ENCODE measurements at regions not wholly inside any gene's neighbourhood (a gene's known extent, or its start where the extent isn't known, plus 50 kb on each side); places are given as distances from the start of the nearest gene placed in this dataset.

DNA sequence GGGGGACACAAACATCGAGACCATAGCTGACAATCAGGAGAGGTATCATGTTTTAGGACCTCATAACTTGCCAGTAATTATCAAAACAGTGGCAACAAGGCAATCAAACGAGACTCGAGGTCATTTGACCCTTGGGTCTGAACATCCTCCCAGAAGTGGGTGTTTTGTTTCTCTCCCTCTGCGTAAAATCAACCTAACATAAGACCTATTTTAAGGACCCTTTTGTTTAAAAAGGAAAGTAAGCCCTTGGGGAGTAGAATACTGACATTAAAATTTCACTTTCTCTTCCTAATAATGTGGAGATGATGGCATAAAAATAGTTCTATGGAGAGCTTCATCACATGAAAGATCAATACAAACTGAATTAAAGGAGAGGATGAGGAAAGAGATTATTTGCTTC is 106.2 kb upstream of the PUDP start:
- Histone ChIP-seq H3K9me3 (no peaks in the 10 kb centered on the region), H3K4me1 (peaks cover 9% of the 10 kb centered on the region), H3K27ac (no peak overlapping the region), H3K36me3 (replicated peaks in 1 of 2; ENCODE audit: insufficient read depth in 1 of 2, low read depth in 2 of 2) (no peaks in the 10 kb centered on the region), H3K4me3 (no peak overlapping the region), H3K27me3 (no peaks in the 10 kb centered on the region)
- no peak for ATAC-seq
- WGBS, 2 donors, result 83 to 88% methylated on average over 4 of the region's 4 CpGs
- DNase-seq, result no peak
- TF ChIP-seq POLR2A (IDR thresholded peaks at IDR 0.05), result no peak
- TF ChIP-seq, protein P1, sequence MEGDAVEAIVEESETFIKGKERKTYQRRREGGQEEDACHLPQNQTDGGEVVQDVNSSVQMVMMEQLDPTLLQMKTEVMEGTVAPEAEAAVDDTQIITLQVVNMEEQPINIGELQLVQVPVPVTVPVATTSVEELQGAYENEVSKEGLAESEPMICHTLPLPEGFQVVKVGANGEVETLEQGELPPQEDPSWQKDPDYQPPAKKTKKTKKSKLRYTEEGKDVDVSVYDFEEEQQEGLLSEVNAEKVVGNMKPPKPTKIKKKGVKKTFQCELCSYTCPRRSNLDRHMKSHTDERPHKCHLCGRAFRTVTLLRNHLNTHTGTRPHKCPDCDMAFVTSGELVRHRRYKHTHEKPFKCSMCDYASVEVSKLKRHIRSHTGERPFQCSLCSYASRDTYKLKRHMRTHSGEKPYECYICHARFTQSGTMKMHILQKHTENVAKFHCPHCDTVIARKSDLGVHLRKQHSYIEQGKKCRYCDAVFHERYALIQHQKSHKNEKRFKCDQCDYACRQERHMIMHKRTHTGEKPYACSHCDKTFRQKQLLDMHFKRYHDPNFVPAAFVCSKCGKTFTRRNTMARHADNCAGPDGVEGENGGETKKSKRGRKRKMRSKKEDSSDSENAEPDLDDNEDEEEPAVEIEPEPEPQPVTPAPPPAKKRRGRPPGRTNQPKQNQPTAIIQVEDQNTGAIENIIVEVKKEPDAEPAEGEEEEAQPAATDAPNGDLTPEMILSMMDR (IDR thresholded peaks at IDR 0.05), result no peak
- intact Hi-C loops (cut with DNase I), result no loop called here

DNA sequence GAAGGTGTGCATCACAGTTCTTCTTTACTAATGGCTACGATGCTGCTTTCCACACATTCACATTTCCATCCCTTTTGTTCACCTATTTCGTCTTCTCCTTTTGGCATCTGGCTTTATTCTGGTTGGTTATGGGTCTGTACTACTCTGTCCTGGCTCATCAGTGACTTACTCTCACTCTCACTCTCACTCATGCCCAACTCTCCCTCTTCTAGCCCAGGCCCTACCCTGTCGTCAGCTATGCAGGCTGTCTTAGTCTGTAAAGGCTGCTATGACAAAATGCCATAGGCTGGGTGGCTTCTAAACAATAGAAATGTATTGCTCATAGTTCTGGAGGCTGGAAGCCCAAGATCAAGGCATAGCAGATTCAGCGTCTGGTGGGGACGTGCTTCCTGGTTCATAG is 105.6 kb upstream of the PUDP start:
- DNase-seq, result no peak
- Histone ChIP-seq H3K4me3 (no peak overlapping the region), H3K4me1 (peaks cover 9% of the 10 kb centered on the region), H3K27ac (no peak overlapping the region), H3K9me3 (no peaks in the 10 kb centered on the region), H3K27me3 (no peaks in the 10 kb centered on the region), H3K36me3 (replicated peaks in 1 of 2; ENCODE audit: insufficient read depth in 1 of 2, low read depth in 2 of 2) (no peaks in the 10 kb centered on the region)
- no peak for ATAC-seq
- TF ChIP-seq POLR2A (IDR thresholded peaks at IDR 0.05), result no peak
- TF ChIP-seq, protein P1 (IDR thresholded peaks at IDR 0.05), result no peak
- intact Hi-C loops (cut with DNase I), result no loop called here
- 90 to 94% methylated on average over 4 to 5 of the region's 5 CpGs for WGBS, 2 donors

DNA sequence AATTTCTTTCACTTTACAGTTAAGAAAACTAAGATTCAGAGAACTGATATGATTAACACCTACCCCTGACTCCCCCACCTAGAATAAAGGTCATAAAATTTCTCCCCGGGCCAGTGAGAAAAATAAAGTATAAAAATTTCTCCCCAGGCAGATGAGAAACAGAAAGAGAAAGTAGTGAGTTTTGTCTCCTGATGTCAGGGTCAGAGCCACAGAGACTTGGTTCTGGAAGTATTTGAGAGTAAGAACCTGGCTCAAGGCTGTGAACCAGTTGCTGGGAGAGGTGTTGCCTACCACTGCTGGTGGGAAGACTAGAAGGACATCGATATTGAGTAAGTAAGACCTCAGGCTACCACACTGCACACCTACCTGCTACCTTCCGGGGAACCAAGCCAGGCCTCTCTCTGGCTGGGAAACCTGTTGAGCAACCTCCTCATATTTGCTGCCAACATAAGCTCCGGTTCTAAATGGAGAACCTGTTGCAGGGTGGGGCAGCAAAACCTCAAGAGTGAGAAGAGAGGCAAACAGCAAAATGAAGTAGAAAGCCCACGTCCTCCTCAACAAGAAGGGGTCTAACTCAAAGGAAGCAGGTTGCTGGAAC is 104.2 kb upstream of the PUDP start:
- Histone ChIP-seq H3K9me3 (no peaks in the 10 kb centered on the region), H3K27me3 (no peaks in the 10 kb centered on the region), H3K27ac (peak overlapping the region in 3 of 4 donors; percentile 6 to 74 (median 53)), H3K4me1 (peaks cover 9% of the 10 kb centered on the region), H3K4me3 (no peak overlapping the region), H3K36me3 (replicated peaks in 1 of 2; ENCODE audit: insufficient read depth in 1 of 2, low read depth in 2 of 2) (no peaks in the 10 kb centered on the region)
- DNase-seq (peak; percentile 61 to 87 (median 79)), ATAC-seq (peak; percentile 84)
- WGBS, 2 donors, result 7 to 24% methylated on average over 3 to 5 of the region's 5 CpGs
- intact Hi-C loops (cut with DNase I), result no loop called here
- TF ChIP-seq POLR2A (IDR thresholded peaks at IDR 0.05), result no peak
- TF ChIP-seq, protein P1 (IDR thresholded peaks at IDR 0.05), result no peak

DNA sequence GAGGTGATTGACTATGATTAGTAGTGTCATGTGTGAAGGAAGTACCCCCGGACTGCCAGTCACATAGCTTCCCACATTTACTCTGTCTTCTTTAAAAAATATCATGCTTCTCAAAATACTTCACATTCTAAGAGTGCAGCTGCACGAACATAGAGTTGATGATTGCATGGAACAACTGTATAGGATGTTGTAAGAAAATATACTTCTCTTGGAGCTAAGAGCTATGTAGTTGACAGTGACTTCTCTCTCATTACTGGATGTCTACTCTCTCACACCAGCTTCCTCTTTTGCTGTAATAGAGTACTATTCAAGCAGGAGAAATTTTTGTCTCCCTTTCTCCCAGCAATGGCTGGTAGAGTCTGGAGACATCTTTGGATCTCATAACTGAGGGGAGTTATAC is 99.4 kb upstream of the PUDP start:
- intact Hi-C loops (cut with DNase I), result no loop called here
- Histone ChIP-seq H3K27ac (no peak overlapping the region), H3K4me1 (peaks cover 4% of the 10 kb centered on the region), H3K36me3 (replicated peaks in 1 of 2; ENCODE audit: insufficient read depth in 1 of 2, low read depth in 2 of 2) (no peaks in the 10 kb centered on the region), H3K9me3 (no peaks in the 10 kb centered on the region), H3K4me3 (no peak overlapping the region), H3K27me3 (no peaks in the 10 kb centered on the region)
- WGBS, 2 donors, result 85 to 92% methylated on average over 2 of the region's 2 CpGs
- no peak for DNase-seq
- ATAC-seq, result no peak
- TF ChIP-seq, protein P1 (IDR thresholded peaks at IDR 0.05), result no peak
- TF ChIP-seq POLR2A (IDR thresholded peaks at IDR 0.05), result no peak

DNA sequence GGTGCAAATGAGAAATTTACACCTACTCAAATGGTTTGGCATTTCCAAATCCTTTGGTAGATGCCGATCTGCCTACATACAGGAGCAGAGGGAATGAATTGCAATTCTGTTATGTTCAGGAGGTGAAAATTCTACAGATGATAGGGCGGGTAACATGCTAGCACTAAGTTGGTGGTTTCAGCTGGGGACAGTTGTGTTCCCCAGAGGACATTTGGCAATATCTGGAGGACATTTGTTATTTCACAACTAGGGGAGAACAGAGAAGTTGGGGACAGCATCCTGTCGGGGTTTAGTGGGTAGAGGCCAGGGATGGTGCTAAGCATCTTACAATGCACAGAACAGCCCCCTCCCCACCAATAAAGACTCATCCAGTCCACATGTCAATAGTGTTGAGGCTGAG is 96.5 kb upstream of the PUDP start:
- no peak for TF ChIP-seq POLR2A (IDR thresholded peaks at IDR 0.05)
- TF ChIP-seq, protein P1 (IDR thresholded peaks at IDR 0.05), result no peak
- Histone ChIP-seq H3K4me1 (no peaks in the 10 kb centered on the region), H3K27me3 (no peaks in the 10 kb centered on the region), H3K9me3 (no peaks in the 10 kb centered on the region), H3K36me3 (replicated peaks in 1 of 2; ENCODE audit: insufficient read depth in 1 of 2, low read depth in 2 of 2) (no peaks in the 10 kb centered on the region), H3K4me3 (no peak overlapping the region), H3K27ac (no peak overlapping the region)
- DNase-seq (no peak), ATAC-seq (no peak)
- WGBS, 2 donors, result 83 to 94% methylated on average over 3 of the region's 3 CpGs
- intact Hi-C loops (cut with DNase I), result no loop called here

Measured in body of pancreas (tissue), 4 donors.